PC-3 (cell line): ENCODE measurements at regions not wholly inside any gene's neighbourhood (a gene's known extent, or its start where the extent isn't known, plus 50 kb on each side); places are given as distances from the start of the nearest gene placed in this dataset.

Experiments
- ATAC-seq: fragments of 200-7000 bp; cut with Tn5 transposase; 2 replicates; pipeline ENCODE4 v1.9.1; 2020; ENCODE audit warnings: mild to moderate bottlenecking, moderate library complexity
- BruUV-seq: library from RNA; stranded (reverse); fragments of 400-500 nt; replicated peaks from 2 replicates; lab custom pipeline; 2021; lab: Mats Ljungman, UMichigan
- CTCF ChIA-PET: fragments of 300-600 bp; sonication (Branson Sonifier 250); formaldehyde crosslinking; loops from one replicate; lab custom pipeline; 2022; ENCODE audit warnings: antibody characterized with exemption; lab: Charles Lee
- POLR2A ChIA-PET: fragments of 300-600 bp; sonication (Branson Sonifier 250); formaldehyde crosslinking; loops from one replicate; lab custom pipeline; 2022; ENCODE audit warnings: antibody characterized with exemption; ENCODE audit not compliant: unreplicated experiment; lab: Charles Lee
- DNase-seq: peaks from one replicate; pipeline ENCODE4 v3.0.0-alpha.2; 2015
- H2AFZ ChIP-seq: fragments of 300-600 bp; sonication (generic); 2 replicates; pipeline ENCODE4 v1.6.0; 2016; ENCODE audit warnings: antibody characterized with exemption, low read length
- H3F3A ChIP-seq: fragments of 300-600 bp; sonication (generic); one replicate; pipeline ENCODE4 v1.6.0; 2017; ENCODE audit warnings: antibody characterized with exemption, low read length, control low read depth, mild to moderate bottlenecking; ENCODE audit not compliant: unreplicated experiment
- H3K27ac ChIP-seq: fragments of 300-600 bp; sonication (generic); 2 replicates; pipeline ENCODE4 v1.5.1; 2016; ENCODE audit warnings: mild to moderate bottlenecking, low read length
- H3K27me3 ChIP-seq: fragments of 300-600 bp; sonication (generic); 2 replicates; pipeline ENCODE4 v1.6.1; 2016; ENCODE audit warnings: low read length, mixed read lengths
- H3K36me3 ChIP-seq: fragments of 300-600 bp; sonication (generic); 2 replicates; pipeline ENCODE4 v1.6.1; 2016; ENCODE audit warnings: low read depth, mixed run types, low read length, mixed read lengths
- H3K4me1 ChIP-seq: fragments of 300-600 bp; sonication (generic); 2 replicates; pipeline ENCODE4 v1.5.1; 2016; ENCODE audit warnings: low read length; ENCODE audit not compliant: insufficient read depth
- H3K4me2 ChIP-seq: fragments of 300-600 bp; sonication (generic); 2 replicates; pipeline ENCODE4 v1.6.0; 2016; ENCODE audit warnings: low read length
- H3K4me3 ChIP-seq: fragments of 300-600 bp; sonication (generic); 2 replicates; pipeline ENCODE4 v1.5.1; 2016; ENCODE audit warnings: mild to moderate bottlenecking, low read length, mixed read lengths
- H3K79me2 ChIP-seq: fragments of 300-600 bp; sonication (generic); 2 replicates; pipeline ENCODE4 v1.6.1; 2017; ENCODE audit warnings: low read length, mixed read lengths
- H3K9ac ChIP-seq: fragments of 300-600 bp; sonication (generic); 2 replicates; pipeline ENCODE4 v1.6.0; 2016; ENCODE audit warnings: mild to moderate bottlenecking, low read length
- H3K9me2 ChIP-seq: fragments of 300-600 bp; sonication (generic); replicated peaks from 2 replicates; pipeline ENCODE4 v1.6.1; 2016; ENCODE audit warnings: mixed run types, low read length, mixed read lengths
- H3K9me3 ChIP-seq: fragments of 300-600 bp; sonication (generic); 2 replicates; pipeline ENCODE4 v1.6.1; 2016; ENCODE audit warnings: low read length, mixed read lengths
- H4K20me1 ChIP-seq: fragments of 300-600 bp; sonication (generic); 2 replicates; pipeline ENCODE4 v1.6.1; 2016; ENCODE audit warnings: low read length, mixed read lengths
- EZH2 ChIP-seq: fragments of 300-600 bp; sonication (generic); IDR thresholded peaks from one replicate; pipeline ENCODE4 v1.6.1; 2017; ENCODE audit warnings: antibody characterized with exemption, mild to moderate bottlenecking, low read length; ENCODE audit not compliant: unreplicated experiment
- EZH2phosphoT487 ChIP-seq: fragments of 300-600 bp; sonication (generic); IDR thresholded peaks from 2 replicates; pipeline ENCODE4 v1.6.1; 2018; ENCODE audit warnings: mild to moderate bottlenecking, antibody characterized with exemption, low read length, borderline replicate concordance
- intact Hi-C: fragments of 100-400 bp; cut with micrococcal nuclease; formaldehyde crosslinking; loops from 2 replicates; pipeline ENCODE4 v1.9.0; 2023
- TF ChIP-seq, protein P1 (sequence below): fragments of 300-600 bp; sonication (generic); conservative IDR thresholded peaks from 2 replicates; pipeline ENCODE4 v1.5.1; 2017; ENCODE audit warnings: antibody characterized with exemption, low read depth, mild to moderate bottlenecking, low read length

DNA sequence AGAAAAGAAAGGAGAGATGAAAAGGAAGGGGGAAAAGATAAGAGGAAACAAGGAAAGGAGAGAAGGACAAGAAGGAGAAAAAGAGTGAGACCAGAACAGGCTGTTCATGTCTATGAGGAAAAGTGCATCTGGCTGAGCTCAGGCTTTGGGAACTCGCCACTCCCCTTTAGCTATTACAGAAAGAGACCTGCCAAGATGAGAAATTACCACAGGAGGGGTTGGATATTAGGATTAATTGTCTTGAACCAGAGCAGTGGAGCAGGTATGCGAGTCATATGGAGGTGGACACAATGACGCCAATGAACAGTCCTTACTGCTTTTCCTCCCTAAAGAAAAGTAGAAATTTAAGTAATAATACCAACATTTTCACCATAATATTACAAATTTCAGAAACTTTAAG, 577.0 kb upstream of the ARRDC4 start:
- Histone ChIP-seq H3K27ac (no peak overlapping the region), H2AFZ (no peak overlapping the region), H3K9ac (no peak overlapping the region), H3F3A (no peaks in the 10 kb centered on the region), H3K27me3 (no peaks in the 10 kb centered on the region), H3K4me3 (no peak overlapping the region), H3K4me2 (no peak overlapping the region), H3K9me2 (no peaks in the 10 kb centered on the region), H3K79me2 (no peaks in the 10 kb centered on the region), H4K20me1 (no peaks in the 10 kb centered on the region), H3K9me3 (no peaks in the 10 kb centered on the region; the same call in 1 of the 2 replicates), H3K4me1 (no peaks in the 10 kb centered on the region), H3K36me3 (no peaks in the 10 kb centered on the region)
- ChIA-PET CTCF (no interaction called here), POLR2A (no interaction called here)
- intact Hi-C loops: no loop called here
- no TSS peak for BruUV-seq
- no peak for TF ChIP-seq EZH2
- no peak for TF ChIP-seq EZH2phosphoT487
- TF ChIP-seq, protein P1, sequence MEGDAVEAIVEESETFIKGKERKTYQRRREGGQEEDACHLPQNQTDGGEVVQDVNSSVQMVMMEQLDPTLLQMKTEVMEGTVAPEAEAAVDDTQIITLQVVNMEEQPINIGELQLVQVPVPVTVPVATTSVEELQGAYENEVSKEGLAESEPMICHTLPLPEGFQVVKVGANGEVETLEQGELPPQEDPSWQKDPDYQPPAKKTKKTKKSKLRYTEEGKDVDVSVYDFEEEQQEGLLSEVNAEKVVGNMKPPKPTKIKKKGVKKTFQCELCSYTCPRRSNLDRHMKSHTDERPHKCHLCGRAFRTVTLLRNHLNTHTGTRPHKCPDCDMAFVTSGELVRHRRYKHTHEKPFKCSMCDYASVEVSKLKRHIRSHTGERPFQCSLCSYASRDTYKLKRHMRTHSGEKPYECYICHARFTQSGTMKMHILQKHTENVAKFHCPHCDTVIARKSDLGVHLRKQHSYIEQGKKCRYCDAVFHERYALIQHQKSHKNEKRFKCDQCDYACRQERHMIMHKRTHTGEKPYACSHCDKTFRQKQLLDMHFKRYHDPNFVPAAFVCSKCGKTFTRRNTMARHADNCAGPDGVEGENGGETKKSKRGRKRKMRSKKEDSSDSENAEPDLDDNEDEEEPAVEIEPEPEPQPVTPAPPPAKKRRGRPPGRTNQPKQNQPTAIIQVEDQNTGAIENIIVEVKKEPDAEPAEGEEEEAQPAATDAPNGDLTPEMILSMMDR: no peak
- ATAC-seq: no peak
- no peak for DNase-seq

DNA sequence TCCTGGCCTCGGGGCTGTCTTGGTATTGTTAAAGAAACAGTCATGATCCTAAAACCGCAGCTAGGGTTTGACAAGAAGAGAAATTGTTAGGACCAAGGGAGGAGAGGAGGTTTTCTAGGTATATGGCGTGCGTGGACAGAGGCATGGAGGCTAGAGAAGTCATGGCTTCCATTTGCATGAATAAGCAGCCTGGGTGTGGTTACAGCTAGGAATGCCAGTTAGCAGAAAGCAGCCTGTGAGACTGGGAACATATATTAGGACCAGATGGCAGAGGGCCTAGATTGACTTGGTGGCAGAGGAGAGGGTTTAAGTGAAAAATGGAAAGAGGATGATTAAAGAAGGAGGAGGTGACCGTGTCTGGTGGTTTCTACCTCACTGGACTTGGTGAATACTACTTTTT, 573.6 kb upstream of the ARRDC4 start:
- H3F3A ChIP-seq: no peaks in the 10 kb centered on the region
- H3K4me3 ChIP-seq: no peak overlapping the region
- BruUV-seq: no TSS peak
- H3K4me1 ChIP-seq: no peaks in the 10 kb centered on the region
- H3K79me2 ChIP-seq: no peaks in the 10 kb centered on the region
- H3K27ac ChIP-seq: no peak overlapping the region
- H3K27me3 ChIP-seq: no peaks in the 10 kb centered on the region
- DNase-seq (no peak), ATAC-seq (no peak)
- H3K36me3 ChIP-seq: no peaks in the 10 kb centered on the region
- no peaks in the 10 kb centered on the region for H4K20me1 ChIP-seq
- POLR2A ChIA-PET: no interaction called here
- no peaks in the 10 kb centered on the region for H3K9me2 ChIP-seq
- H3K9ac ChIP-seq: no peak overlapping the region
- H3K4me2 ChIP-seq: no peak overlapping the region
- TF ChIP-seq, protein P1: no peak
- TF ChIP-seq EZH2phosphoT487 (no peak), EZH2 (no peak)
- no peaks in the 10 kb centered on the region; the same call in 1 of the 2 replicates for H3K9me3 ChIP-seq
- intact Hi-C loops: no loop called here
- no peak overlapping the region for H2AFZ ChIP-seq
- CTCF ChIA-PET: no interaction called here

DNA sequence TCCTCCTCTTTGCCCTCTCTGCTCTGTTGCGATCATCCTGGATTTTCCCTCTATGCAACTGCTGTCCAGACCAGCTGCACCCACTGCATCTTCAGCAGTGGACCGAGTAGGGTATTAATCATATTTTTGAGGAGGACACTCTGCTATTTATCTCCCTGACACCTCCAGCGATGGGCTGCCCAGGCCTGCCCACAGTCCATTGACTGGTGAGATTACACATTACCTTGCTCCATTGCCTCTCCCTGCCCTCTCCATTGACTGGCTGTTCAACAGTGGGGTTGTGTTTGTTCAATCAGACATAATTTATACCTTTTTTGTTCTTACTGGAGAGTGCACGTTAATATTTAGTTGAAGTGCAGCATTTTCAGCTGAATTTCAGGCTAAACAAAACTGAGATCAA, 559.3 kb upstream of the ARRDC4 start:
- no TSS peak for BruUV-seq
- ChIA-PET POLR2A (no interaction called here), CTCF (no interaction called here)
- no peaks in the 10 kb centered on the region for H3K4me1 ChIP-seq
- intact Hi-C loops: no loop called here
- H3K9me2 ChIP-seq: no peaks in the 10 kb centered on the region
- TF ChIP-seq, protein P1: no peak
- TF ChIP-seq EZH2 (no peak), EZH2phosphoT487 (no peak)
- H3K36me3 ChIP-seq: no peaks in the 10 kb centered on the region
- no peak overlapping the region for H3K9ac ChIP-seq
- H3K4me2 ChIP-seq: no peak overlapping the region
- H3K79me2 ChIP-seq: no peaks in the 10 kb centered on the region
- ATAC-seq (no peak), DNase-seq (no peak)
- no peaks in the 10 kb centered on the region for H3K9me3 ChIP-seq
- H3K27me3 ChIP-seq: no peaks in the 10 kb centered on the region
- no peaks in the 10 kb centered on the region for H4K20me1 ChIP-seq
- no peaks in the 10 kb centered on the region for H3F3A ChIP-seq
- H2AFZ ChIP-seq: no peak overlapping the region
- no peak overlapping the region for H3K4me3 ChIP-seq
- H3K27ac ChIP-seq: no peak overlapping the region
